ENCODE measurements at regions not wholly inside any gene's neighbourhood (a gene's known extent, or its start where the extent isn't known, plus 50 kb on each side); places are given as distances from the start of the nearest gene placed in this dataset.

DNA sequence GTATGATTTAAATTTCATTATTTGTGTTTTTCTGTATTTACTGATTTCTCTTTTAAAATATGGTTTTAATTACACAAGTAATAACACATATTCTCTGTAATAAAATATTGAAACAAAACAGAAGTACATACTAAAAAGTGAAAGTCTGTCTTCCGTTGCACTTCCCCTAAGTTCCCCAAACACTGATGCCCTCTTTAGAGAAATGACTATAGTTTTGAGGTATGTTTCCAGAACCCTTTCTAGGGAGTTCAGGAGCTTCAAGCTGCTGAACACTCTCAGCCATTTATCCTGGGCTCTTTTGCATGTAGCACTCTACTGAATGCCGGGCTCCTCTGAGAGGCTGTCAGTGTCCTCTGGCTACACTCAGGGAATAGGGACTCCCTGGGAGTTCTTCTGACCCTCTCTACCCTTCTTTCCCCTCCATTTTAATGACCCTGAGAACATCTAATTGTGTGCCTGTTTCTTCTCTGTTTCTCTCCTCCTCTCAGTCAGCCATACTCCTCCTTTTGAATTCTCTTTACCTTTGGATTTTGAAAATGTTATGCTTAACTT, 60.4 kb upstream of the KCNAB1 start:
- TF ChIP-seq EZH2 (IDR thresholded peaks at IDR 0.05; ENCODE audit: insufficient read depth, poor library complexity, severe bottlenecking) (no peak), EZH2phosphoT487 (IDR thresholded peaks at IDR 0.05; ENCODE audit: insufficient read depth, low read depth) (no peak)

All from GM23248 (cell line).